GM21737 (cell line): ENCODE measurements at regions not wholly inside any gene's neighbourhood (a gene's known extent, or its start where the extent isn't known, plus 50 kb on each side); places are given as distances from the start of the nearest gene placed in this dataset.
"Not testable (repeated sequence)": the region's sequence is repeated elsewhere in the genome, so short reads cannot be mapped to it uniquely, and the experiment has no call there.

Experiments
- ATAC-seq: cut with Tn5 transposase; IDR thresholded peaks from one replicate; pipeline ENCODE4 v1.9.1; 2021; ENCODE audit warnings: mild to moderate bottlenecking, moderate library complexity; ENCODE audit not compliant: unreplicated experiment

DNA sequence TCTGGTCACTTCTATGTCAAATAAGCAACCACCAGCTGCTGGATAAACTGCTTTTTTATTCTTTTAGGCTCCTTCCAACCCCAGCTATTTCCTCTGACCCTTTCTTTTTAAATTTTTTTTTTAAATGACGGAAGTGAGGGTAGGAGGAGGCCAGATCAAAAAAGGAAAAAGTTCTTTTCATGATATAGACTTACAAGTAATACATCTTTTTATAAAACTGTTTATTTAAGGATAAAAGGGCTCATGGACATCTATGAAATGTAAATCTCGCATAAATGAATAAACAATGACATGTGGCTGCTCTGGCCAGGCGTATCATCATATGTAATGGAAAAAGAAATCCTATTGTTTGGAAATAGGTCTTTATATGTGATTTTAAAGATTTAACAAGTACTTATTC is 169.0 kb upstream of the ATP2B1 start:
- ATAC-seq = no peak

DNA sequence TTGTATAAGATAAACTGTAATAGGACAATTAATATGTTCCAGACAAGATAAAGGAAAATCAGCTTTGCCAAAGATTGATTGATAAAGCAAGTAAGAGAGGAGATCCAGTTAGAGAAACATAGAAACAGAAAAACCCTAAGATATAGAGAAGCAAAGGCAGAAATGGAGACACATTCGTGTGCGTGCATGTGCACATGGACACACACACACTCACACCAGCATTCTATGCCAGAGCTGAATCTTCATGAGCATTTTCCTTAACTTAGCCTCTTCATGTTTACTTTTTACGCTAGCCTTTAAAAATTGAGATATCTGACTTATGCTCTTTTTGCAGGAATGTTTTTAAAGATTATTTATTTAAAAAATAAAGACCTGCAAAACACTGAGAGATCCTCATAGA is 168.5 kb upstream of the ATP2B1 start:
- no peak for ATAC-seq

DNA sequence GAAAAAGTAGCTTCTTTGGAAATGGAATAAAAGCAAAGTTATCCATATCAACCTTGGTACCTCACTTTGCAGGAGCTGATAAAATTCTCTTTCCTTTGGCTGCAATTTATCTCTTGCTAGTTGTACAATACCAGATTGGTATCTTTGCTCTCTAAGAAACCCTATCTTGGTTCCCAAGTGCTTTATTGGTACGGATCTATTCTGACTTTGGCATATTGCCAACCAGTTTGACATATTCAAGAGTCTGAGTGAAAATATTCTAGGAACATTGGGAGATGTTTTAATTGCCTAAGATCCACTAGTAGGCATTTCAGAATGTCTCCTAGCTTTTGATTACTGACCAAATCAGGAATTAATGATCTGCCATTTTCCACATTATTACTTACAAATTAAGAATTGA is 167.2 kb upstream of the ATP2B1 start:
- ATAC-seq = no peak

DNA sequence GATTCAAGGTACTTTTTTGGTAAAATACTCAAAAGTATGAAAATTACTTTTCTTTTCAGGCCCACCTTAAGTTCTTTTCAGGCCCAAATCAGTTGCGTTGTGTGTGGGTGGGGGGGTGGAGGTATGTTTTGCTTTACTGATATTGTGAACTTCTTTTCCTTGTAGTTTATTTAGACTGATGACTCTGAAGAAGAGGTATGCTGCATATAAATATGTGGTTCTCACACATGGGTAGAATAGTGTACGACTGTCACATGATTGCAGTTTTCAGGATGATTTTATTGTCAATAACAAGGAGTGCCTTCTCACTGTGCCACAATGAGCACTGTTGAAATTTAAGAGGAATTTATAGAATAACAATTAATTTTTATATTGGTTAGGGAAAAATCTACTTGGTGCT is 166.6 kb upstream of the ATP2B1 start:
- ATAC-seq = no peak

DNA sequence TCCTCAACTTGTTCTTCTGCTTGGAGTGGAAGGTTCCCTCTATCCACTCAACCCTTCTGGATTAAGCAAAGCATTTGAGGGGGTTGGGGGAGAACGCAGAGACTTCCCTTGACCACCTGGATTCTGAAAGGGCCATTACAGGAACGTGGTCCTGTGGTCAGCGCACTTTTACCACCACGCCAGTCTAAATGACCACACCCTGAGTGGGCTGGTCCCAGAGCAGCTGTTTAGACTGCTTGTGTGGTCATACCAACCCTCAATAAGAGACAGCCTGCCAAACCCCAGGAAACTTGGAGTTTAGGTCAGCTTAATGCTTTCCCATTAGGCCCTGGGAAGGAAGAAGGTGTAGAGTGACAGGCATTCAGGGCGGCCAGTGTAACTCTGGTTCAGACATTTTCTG is 165.5 kb upstream of the ATP2B1 start:
- no peak for ATAC-seq

DNA sequence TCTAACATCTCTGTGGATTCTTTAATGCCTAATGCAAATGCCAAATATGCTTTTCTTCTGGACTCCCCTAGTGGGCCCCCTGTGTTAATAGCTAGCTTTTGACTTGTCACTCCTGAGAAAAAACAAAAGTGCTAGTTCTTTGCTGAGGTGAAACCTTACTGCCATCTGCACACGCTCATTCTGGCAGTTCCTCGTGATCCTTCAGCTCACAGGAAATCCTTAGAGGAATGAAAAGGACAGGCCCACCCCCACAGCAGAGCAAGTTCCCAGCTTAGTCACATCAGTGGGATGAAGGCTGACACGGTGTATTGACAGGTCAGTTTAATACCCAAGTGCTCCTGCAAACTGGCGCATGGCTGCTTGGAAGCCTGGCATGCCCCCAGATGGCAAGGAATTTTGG is 165.1 kb upstream of the ATP2B1 start:
- ATAC-seq = no peak

DNA sequence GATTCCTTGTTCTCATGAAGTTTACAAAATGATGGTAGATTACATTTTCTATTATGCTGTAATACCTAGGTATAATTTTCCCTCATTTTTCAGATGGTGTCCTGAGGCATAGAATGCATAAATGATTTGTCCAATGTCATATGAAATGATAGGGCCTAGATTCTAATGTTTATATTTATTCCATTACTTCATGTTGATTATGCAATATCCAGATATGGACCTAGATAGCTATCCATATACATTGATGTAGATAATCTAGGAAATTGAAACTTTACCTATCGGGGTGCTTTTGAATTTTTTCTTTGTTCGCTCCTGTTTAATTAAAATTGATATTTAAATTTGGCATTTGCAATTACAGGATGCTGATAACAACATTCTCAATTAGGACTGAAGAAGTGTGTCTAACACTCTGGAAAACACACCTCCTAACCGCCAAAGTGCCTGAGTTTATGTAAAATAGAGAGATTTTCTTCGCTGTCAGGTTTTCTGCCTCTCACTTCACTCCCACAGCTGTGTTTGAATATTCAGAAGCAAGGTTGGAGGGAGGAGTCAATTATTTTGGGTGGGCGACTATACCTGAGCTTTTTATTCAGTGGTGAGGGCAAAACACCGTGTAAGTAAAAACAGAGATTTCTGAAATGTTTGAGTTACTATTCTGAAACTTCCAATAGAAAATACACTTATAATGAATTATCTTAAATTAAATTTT is 164.4 kb upstream of the ATP2B1 start:
- ATAC-seq = no peak

DNA sequence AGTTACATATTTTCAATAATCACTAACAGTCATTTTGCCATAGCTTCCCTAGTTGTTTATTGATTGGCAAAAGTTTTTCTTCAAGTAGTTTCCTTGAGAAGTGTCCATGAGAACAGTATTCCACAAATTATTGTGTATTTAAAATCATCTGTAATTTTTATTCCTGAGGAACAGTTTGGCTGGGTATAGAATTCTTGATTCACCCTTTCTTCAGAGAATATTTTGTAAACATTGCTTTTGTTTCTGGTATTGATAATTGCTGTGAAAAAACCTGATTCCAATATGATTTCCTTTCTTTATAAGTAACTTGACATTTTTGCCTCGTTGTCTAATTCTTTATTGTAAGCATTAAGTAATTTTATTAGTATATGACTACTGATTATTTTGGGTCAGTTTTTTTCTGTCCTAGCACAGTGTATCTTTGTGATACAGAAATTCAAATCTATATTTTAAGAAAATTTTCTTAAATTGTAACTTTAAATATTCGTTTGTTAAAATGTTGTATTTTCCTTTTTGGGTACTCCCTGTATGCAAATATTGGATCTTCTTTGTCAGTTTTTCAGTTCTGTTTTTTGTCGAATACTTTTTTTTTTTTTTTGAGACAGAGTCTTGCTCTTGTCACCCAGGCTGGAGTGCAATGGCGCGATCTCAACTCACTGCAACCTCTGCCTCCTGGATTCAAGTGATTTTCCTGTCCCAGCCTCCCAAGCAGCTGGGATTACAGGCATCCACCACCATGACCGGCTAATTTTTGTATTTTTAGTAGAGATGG is 162.0 kb upstream of the ATP2B1 start:
- ATAC-seq = no peak

DNA sequence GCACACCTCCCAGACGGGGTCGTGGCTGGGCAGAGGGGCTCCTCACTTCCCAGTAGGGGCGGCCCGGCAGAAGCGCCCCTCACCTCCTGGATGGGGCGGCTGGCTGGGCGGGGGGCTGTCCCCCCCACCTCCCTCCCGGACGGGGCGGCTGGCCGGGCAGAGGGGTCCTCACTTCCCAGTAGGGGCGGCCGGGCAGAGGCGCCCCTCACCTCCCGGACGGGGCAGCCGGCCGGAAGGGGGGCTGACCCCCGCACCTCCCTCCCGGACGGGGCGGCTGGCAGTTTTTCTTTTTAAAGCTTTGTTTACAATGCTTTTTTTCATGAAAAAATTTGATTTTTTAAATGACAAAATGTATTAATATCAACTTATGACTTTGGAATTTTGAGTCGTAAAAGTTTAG is 159.0 kb upstream of the ATP2B1 start:
- not testable (repeated sequence) for ATAC-seq

DNA sequence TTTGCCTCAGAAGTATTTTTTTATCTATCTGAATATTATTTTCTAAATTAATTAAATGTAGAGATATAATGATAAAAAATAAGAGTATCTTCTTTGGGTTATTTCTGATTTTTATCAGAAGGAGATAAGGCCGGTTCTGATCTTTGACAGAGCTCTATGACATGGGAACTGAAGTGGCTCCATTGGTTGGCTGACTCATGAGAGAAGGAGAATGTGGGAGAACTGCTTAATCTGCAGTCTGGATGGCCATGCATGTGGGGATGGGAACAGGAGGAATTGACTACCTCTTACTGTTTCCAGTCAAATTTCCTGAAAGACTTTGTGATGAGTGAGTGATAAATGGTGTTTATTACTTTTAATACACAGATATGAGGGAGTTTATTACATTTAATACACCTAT is 155.8 kb upstream of the ATP2B1 start:
- ATAC-seq = no peak

DNA sequence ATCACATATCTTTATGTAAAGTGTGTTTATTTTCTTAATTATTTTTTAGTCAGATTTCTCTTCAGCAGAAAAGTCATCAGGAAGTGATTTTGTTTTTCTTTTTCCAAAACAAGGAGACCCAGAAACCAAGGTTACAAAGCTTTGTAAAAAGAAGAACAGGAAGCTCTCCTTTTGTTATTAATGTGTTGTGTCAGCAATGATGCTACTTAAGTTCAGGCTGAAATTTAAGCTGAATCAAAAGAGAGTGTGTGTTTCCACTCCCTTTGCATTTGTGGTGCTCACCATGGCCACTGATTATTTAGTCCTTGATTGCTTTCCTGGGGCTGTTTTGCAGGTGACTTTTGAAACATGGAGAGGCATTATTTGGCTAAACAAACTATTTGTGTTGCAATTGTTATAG is 155.3 kb upstream of the ATP2B1 start:
- ATAC-seq = peak; percentile 25

DNA sequence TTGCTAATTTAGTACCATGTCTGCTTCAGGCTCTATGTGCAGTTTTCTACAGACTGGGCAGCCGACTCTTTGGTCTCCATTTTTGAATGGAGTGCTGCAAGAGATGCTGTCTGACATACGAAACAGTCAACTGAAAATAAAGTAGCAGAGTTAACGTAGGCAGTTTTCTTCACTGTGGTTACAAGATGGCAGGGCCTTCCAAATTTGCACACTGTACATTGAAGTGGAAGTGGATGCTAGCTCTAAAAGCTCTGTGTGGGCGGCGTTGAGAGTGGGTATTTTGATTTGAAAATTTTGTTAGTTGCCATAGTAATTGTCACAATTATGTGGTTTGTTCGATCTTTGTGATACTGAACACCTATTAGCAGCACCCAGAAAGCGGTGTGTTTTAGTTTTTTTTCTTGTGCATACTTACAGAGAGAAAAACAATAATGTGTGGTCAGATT is 154.9 kb upstream of the ATP2B1 start:
- peak; percentile 65 for ATAC-seq

DNA sequence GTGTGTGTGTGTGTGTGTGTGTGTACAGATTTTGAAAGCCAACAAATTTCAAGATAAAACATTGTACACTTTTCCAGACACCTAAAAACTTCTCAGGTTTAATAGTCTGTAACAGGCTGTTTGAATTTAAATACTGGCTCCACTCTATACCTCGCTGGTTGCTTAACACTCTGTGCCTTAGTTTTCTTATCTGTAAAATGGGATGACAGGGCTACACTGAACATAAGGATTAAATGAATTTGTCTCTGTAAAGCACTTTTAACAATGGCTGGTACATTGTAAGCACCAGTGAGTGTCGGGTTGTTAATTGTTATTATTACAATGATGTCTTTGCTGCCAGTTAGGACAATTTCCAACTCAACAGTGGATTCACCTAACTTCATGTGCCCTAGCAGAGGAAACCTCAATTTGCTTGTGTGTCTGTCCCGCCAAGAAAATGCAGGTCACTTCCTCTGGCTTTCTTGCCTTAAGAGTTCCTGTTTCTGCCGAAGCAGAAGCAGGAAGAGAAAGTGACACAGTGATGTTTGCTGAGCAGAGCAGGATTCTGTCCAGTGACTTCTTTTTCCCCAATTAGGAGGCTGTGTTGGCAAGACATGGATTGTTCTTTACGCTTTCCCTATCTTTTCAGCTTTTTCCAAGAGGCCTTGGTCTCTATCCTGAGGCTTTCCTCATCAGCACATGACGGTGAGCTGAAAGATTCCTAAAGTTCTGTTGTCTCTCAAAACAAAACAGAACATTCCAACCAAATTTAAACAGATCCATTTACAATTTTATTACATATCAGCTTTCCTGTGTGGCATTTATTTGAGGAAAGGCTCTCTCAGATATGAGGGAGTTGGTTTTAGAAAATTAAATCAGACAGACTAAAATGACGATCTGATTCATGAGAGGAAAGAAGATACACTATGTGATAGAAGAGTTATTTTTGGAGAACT is 154.1 kb upstream of the ATP2B1 start:
- peak; percentile 71 for ATAC-seq

DNA sequence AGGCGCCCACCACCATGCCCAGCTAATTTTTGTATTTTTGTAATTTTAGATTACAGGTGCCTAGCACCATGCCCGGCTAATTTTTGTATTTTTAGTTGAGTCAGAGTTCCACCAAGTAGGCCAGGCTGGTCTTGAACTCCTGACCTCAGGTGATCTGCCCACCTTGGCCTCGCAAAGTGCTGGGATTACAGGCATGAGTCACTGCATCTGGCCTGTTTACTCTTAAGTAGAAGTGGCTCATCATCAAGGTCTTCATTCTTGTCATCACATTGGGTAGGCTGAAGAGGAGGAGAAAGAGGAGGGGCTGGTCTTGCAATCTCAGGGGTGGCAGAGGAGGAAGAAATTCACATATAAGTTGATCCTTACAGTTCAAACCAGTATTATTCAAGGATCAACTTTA is 152.4 kb upstream of the ATP2B1 start:
- ATAC-seq = no peak

DNA sequence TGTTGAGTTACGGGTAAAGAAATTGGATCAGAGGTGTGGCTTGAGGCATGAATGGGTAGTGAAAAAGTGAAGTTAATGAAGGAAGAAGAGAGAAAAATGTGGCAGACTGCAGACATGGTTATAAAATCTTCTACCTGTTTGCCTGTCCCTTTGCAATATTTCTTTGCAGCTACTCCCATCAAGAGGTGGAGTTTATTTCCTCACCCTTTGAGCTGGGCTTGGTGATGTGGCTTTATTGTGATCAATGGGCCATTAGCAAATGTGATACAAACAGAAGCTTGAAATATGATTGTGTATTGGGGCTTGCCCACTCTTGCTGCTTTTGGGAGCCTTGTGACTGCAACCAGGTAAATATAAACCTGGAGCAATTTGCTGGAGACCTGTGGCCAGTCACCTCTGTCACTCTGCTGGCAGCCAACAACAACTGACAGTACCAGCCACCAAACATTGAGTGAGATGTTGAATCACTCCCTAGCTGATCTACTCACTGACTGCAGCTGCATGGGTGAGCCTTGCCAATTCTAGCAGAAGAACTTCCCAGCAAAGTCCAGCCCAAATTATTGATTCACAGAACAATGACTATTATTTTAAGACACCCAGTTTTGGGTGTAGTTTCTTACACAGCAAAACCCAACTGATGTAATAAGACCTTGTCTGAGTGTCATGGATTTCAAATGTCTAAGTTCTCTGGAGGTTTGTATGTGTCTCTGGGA is 151.0 kb upstream of the ATP2B1 start:
- no peak for ATAC-seq

DNA sequence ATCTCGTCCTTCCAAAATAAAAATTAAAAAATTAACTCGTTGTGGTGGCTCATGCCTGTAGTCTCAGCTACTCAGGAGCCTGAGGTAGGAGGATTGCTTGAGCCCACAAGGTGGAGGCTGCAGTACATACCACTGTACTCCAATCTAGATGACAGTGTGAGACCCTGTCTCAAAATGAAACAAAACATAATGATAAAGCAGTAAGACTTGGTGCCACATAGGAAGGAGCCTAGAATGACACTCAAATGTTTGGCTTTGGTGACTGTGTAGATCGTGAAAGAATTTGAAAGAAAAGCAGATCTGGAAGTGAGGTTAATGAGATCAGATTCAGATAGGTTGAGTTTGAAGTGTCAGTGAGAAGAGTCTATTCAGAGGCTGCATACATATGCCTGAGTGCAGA is 150.1 kb upstream of the ATP2B1 start:
- no peak for ATAC-seq

DNA sequence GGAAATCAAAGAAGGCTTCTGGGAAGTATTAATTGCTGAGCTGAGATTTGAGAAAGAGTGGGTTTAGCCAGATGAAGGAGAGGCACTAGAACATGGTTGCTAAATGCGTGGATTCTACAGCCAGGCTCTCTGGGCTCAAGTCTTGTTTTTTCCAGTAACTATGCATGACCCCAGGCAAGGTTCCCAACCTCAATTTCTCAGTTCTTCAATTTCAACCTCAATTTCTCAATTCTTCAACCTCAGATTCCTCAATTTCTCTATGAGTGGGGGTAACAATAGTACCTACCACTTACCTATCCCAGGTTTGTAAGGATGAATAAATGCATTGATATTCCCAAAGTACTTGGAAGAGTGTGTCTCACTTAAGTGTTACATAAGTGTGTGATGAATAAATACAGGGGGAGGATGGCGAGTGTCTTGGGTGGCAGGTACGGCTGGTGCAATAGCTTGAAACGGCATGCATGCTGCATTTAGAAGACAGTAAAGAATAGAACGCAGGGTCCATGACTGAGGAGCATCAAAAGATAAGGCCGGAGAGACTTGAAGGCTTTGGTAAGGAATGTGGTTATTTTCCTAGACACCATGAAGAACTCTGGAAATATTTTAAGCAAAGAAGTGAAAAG is 149.1 kb upstream of the ATP2B1 start:
- ATAC-seq = no peak

DNA sequence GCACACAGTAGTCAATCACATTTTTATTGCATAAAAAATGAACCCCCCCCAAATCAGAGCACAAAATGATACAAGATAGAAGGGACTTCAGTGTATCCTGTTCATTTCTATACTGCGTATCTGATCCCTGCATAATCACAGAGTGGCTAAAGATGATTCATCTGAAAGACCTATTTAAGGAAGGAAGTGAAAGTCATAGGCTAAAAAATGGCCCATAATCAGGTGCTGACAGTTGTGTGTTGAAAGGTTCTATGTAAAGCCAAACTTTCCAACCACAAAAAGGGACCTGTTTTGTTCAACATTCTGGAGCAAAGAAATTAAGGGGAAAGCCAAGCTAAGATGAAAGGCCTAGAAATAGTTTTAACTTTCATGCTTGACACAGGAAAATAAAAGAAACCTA is 147.8 kb upstream of the ATP2B1 start:
- peak; percentile 87 for ATAC-seq

DNA sequence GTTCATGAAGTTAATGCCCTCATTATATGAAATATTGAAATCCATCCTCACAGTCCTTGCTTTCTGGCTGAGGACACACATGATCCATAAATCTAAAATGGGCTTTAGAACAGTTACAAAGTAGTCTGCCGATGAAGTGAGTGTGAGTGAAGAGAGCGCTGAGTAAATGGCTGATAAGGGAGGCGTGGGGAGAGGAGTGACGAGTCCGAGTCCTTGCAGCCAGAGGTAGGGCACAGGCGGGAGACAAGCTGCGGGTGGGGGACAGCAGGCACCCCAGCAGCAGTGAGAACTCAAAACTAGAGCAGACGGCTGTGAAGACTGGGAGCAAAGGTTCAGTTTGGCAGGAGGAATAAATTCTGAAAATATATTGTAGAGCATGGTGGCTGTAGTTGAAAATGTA is 140.1 kb upstream of the ATP2B1 start:
- no peak for ATAC-seq

DNA sequence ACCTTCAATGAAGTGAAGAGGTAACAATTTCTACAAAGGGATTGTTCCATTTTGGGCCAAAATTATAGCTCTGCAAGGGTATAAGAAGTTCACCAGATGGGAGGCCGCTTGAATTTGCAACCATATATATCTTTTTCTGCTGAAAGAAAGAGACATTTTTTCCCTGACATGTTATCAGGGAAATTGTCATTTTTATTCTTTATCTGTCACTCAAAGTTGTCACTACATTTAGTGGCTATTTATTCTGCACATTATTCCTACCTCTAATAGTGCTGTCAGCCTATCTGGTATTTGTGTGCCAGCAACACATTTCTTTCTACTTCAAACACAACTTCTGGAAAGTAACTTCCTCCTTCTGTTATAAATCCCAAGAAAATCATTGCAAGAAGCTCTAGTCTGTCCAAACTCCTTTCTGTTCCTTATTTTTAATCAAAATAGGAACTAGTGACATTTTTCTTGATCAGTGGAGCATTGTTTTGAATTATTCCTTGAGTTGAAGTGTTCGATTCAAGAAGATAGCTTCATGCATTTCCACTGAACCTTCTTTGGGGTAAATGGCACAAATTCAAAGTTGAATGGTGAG is 137.9 kb upstream of the ATP2B1 start:
- no peak for ATAC-seq
